Neural cell (in vitro differentiated cells): ENCODE measurements at regions not wholly inside any gene's neighbourhood (a gene's known extent, or its start where the extent isn't known, plus 50 kb on each side); places are given as distances from the start of the nearest gene placed in this dataset.

Experiments
- H2AFZ ChIP-seq: fragments of 200-600, 300-800 bp; sonication (generic), shearing (Covaris generic); 2 replicates; pipeline ENCODE4 v1.6.0; 2014; ENCODE audit warnings: low read depth, mild to moderate bottlenecking, antibody characterized with exemption, low read length, moderate library complexity
- H3F3A ChIP-seq: fragments of 200-600 bp; shearing (Covaris generic); 2 replicates; pipeline ENCODE4 v1.6.1; 2016; ENCODE audit warnings: mild to moderate bottlenecking, moderate library complexity, mixed read lengths, antibody characterized with exemption, low read length; ENCODE audit not compliant: insufficient read depth, poor library complexity, severe bottlenecking
- H3K27ac ChIP-seq: fragments of 200-600, 300-800 bp; sonication (generic), shearing (Covaris generic); 2 replicates; pipeline ENCODE4 v1.5.1; 2014; ENCODE audit warnings: mild to moderate bottlenecking, low read length, moderate library complexity
- H3K27me3 ChIP-seq: fragments of 300-800, 200-600 bp; sonication (generic), shearing (Covaris generic); 2 replicates; pipeline ENCODE4 v1.6.0; 2014; ENCODE audit warnings: mild to moderate bottlenecking, low read depth, low read length, moderate library complexity; ENCODE audit not compliant: insufficient read depth
- H3K36me3 ChIP-seq: fragments of 300-800, 200-600 bp; sonication (generic), shearing (Covaris generic); 2 replicates; pipeline ENCODE4 v1.5.1; 2014; ENCODE audit warnings: mild to moderate bottlenecking, antibody characterized with exemption, low read length, moderate library complexity; ENCODE audit not compliant: insufficient read depth
- H3K4me2 ChIP-seq: fragments of 300-800, 200-600 bp; sonication (generic), shearing (Covaris generic); 2 replicates; pipeline ENCODE4 v1.6.0; 2014; ENCODE audit warnings: mild to moderate bottlenecking, low read length
- H3K4me3 ChIP-seq: fragments of 300-800, 200-600 bp; sonication (generic), shearing (Covaris generic); 2 replicates; pipeline ENCODE4 v1.5.1; 2014; ENCODE audit warnings: mild to moderate bottlenecking, low read length, moderate library complexity
- H3K79me2 ChIP-seq: fragments of 200-600 bp; shearing (Covaris generic); replicated peaks from 2 replicates; pipeline ENCODE4 v1.6.0; 2014; ENCODE audit warnings: mild to moderate bottlenecking, low read length, moderate library complexity; ENCODE audit not compliant: insufficient read depth
- H3K9ac ChIP-seq: fragments of 300-800, 200-600 bp; sonication (generic), shearing (Covaris generic); 2 replicates; pipeline ENCODE4 v1.6.1; 2016; ENCODE audit warnings: mild to moderate bottlenecking, low read length, mixed read lengths
- H3K9me2 ChIP-seq: fragments of 200-600 bp; shearing (Covaris generic); 2 replicates; pipeline ENCODE4 v1.6.1; 2016; ENCODE audit warnings: mild to moderate bottlenecking, low read length, mixed read lengths; ENCODE audit not compliant: insufficient read depth
- H3K9me3 ChIP-seq: fragments of 200-600, 300-800 bp; sonication (generic), shearing (Covaris generic); 2 replicates; pipeline ENCODE4 v1.6.1; 2016; ENCODE audit warnings: mild to moderate bottlenecking, mixed run types, low read length, moderate library complexity, mixed read lengths
- H4K20me1 ChIP-seq: fragments of 200-600 bp; shearing (Covaris generic); 2 replicates; pipeline ENCODE4 v1.6.1; 2016; ENCODE audit warnings: mild to moderate bottlenecking, mixed run types; ENCODE audit not compliant: insufficient read depth
- CTCF ChIP-seq: fragments of 450-650 bp; IDR thresholded peaks from 2 replicates; pipeline ENCODE4 v1.5.1; 2014; ENCODE audit warnings: antibody characterized with exemption, mild to moderate bottlenecking, moderate library complexity; ENCODE audit not compliant: poor library complexity, severe bottlenecking
- EP300 ChIP-seq: fragments of 450-650 bp; conservative IDR thresholded peaks from 2 replicates; pipeline ENCODE4 v1.6.1; 2014; ENCODE audit warnings: antibody characterized with exemption, mild to moderate bottlenecking, moderate library complexity; ENCODE audit not compliant: poor library complexity, severe bottlenecking
- EZH2 ChIP-seq: fragments of 200-600, 300-800 bp; shearing (Covaris generic), sonication (generic); IDR thresholded peaks from 2 replicates; pipeline ENCODE4 v1.6.1; 2014; ENCODE audit warnings: antibody characterized with exemption, low read length, borderline replicate concordance, mild to moderate bottlenecking; ENCODE audit not compliant: insufficient read depth, poor library complexity, severe bottlenecking
- MXI1 ChIP-seq: fragments of 450-650 bp; conservative IDR thresholded peaks from 2 replicates; pipeline ENCODE4 v1.6.1; 2014; ENCODE audit warnings: antibody characterized with exemption, mild to moderate bottlenecking; ENCODE audit not compliant: poor library complexity, severe bottlenecking
- POLR2AphosphoS5 ChIP-seq: IDR thresholded peaks from 2 replicates; pipeline ENCODE4 v1.6.1; 2012
- RAD21 ChIP-seq: fragments of 450-650 bp; conservative IDR thresholded peaks from 2 replicates; pipeline ENCODE4 v1.6.1; 2014; ENCODE audit warnings: antibody characterized with exemption, mild to moderate bottlenecking, moderate library complexity
- REST ChIP-seq: IDR thresholded peaks from 2 replicates; pipeline ENCODE4 v1.6.1; 2012; ENCODE audit warnings: borderline replicate concordance
- SMC3 ChIP-seq: fragments of 450-650 bp; conservative IDR thresholded peaks from 2 replicates; pipeline ENCODE4 v1.6.1; 2014; ENCODE audit warnings: antibody characterized with exemption, mild to moderate bottlenecking, moderate library complexity; ENCODE audit not compliant: poor library complexity
- TAF1 ChIP-seq: IDR thresholded peaks from 2 replicates; pipeline ENCODE4 v1.6.1; 2012; ENCODE audit warnings: low read depth

GRCh38 chr13:106302011-106302410 lies 233.5 kb downstream of the EFNB2 start:
- no peaks in the 10 kb centered on the region for H3K27me3 ChIP-seq
- no peak overlapping the region for H2AFZ ChIP-seq
- no peaks in the 10 kb centered on the region for H4K20me1 ChIP-seq
- no peak overlapping the region for H3K9ac ChIP-seq
- H3K9me3 ChIP-seq: no peaks in the 10 kb centered on the region
- no peaks in the 10 kb centered on the region for H3K36me3 ChIP-seq
- no peaks in the 10 kb centered on the region for H3F3A ChIP-seq
- H3K27ac ChIP-seq: no peak overlapping the region
- no peaks in the 10 kb centered on the region for H3K9me2 ChIP-seq
- no peak overlapping the region for H3K4me2 ChIP-seq
- TF ChIP-seq EP300: no peak
- TF ChIP-seq CTCF: no peak
- no peak for TF ChIP-seq RAD21
- no peak for TF ChIP-seq REST
- no peak for TF ChIP-seq TAF1
- no peak for TF ChIP-seq POLR2AphosphoS5
- no peak for TF ChIP-seq MXI1
- TF ChIP-seq EZH2: no peak
- no peak for TF ChIP-seq SMC3
- no peak overlapping the region for H3K4me3 ChIP-seq
- no peaks in the 10 kb centered on the region for H3K79me2 ChIP-seq

DNA sequence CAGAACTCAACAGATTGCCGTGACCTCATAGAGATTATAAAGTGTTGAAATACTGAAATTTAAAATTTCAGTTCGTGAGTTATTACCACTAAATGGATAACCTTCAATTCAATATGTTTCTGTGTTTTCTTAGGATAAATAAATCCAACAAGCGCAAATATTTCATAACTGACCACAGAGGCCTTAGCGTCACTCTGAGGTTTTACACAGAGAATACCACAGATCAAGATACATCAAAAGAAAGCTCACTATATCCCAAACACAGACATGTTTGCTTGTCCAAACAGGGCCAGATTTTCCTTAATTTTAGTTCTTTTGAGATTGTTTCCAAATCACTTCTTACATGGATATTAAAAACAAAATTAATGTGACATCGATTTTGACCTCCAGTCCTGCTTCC lies 235.8 kb downstream of the EFNB2 start:
- H3K9ac ChIP-seq: no peak overlapping the region
- TF ChIP-seq POLR2AphosphoS5 (no peak), EZH2 (no peak), RAD21 (no peak), TAF1 (no peak), SMC3 (no peak), MXI1 (no peak), CTCF (no peak), REST (no peak), EP300 (no peak)
- no peak overlapping the region for H3K4me3 ChIP-seq
- no peak overlapping the region for H3K4me2 ChIP-seq
- H3F3A ChIP-seq: no peaks in the 10 kb centered on the region
- no peaks in the 10 kb centered on the region for H3K27me3 ChIP-seq
- no peak overlapping the region for H3K27ac ChIP-seq
- H2AFZ ChIP-seq: no peak overlapping the region
- H3K36me3 ChIP-seq: no peaks in the 10 kb centered on the region
- no peaks in the 10 kb centered on the region for H3K9me2 ChIP-seq
- no peaks in the 10 kb centered on the region for H4K20me1 ChIP-seq
- H3K9me3 ChIP-seq: no peaks in the 10 kb centered on the region
- H3K79me2 ChIP-seq: no peaks in the 10 kb centered on the region
